Thyroid gland (tissue), 4 donors: ENCODE measurements at regions not wholly inside any gene's neighbourhood (a gene's known extent, or its start where the extent isn't known, plus 50 kb on each side); places are given as distances from the start of the nearest gene placed in this dataset.

Experiments
- DNase-seq, 2 donors: peaks; one replicate each; pipeline ENCODE4 v3.0.0-alpha.2; 2019
- H3K27ac ChIP-seq, 3 donors: fragments of 200-600 bp; sonication (generic); 1 replicate in 2 of 3; 2 replicates in 1 of 3; pipeline ENCODE4 v1.5.1; 2016 to 2019; ENCODE audit warnings: mild to moderate bottlenecking in 1 of 3, moderate library complexity in 1 of 3
- H3K27me3 ChIP-seq: fragments of 200-600 bp; sonication (generic); one replicate; pipeline ENCODE4 v1.5.1; 2019
- H3K36me3 ChIP-seq, 2 donors: fragments of 200-600 bp; sonication (generic); one replicate each; pipeline ENCODE4 v1.5.1; 2016 to 2019
- H3K4me1 ChIP-seq, 2 donors: fragments of 200-600 bp; sonication (generic); one replicate each; pipeline ENCODE4 v1.5.1; 2017 to 2019
- H3K4me3 ChIP-seq, 3 donors: fragments of 200-600 bp; sonication (generic); replicated peaks in 1 of 3; 1 replicate in 2 of 3; 2 replicates in 1 of 3; pipeline ENCODE4 v1.5.1; 2016; ENCODE audit warnings: mild to moderate bottlenecking in 1 of 3
- H3K9me3 ChIP-seq: fragments of 200-600 bp; sonication (generic); one replicate; pipeline ENCODE4 v1.5.1; 2017
- CTCF ChIP-seq, 6 experiments: fragments of 200-600 bp in 3 of 6; fragments of 450-650 bp in 3 of 6; sonication (generic) in 3 of 6; IDR thresholded peaks; one replicate each; pipeline ENCODE4 v1.5.1; 2016 to 2019; ENCODE audit warnings: antibody characterized with exemption in 6 of 6, mild to moderate bottlenecking in 2 of 6, inconsistent platforms in 1 of 6, moderate library complexity in 1 of 6
- POLR2A ChIP-seq, 2 donors: fragments of 450-650 bp; IDR thresholded peaks; one replicate each; pipeline ENCODE4 v1.6.1; 2017; ENCODE audit warnings: antibody characterized with exemption in 2 of 2, mild to moderate bottlenecking in 2 of 2, moderate library complexity in 1 of 2
- WGBS, 2 donors: methylation state at CpG; one replicate each; pipeline ENCODE4 v1.1.5; 2017; 5-methylcytosine and 5-hydroxymethylcytosine counted together
- intact Hi-C: fragments of 100-400 bp; cut with DNase I; formaldehyde crosslinking; loops from one replicate; pipeline ENCODE4 v1.15.1; 2023

GRCh38 chr1:38326856-38327255, 280.3 kb upstream of the POU3F1 start:
- TF ChIP-seq CTCF (IDR thresholded peaks at IDR 0.05) (no peak), POLR2A (IDR thresholded peaks at IDR 0.05) (no peak)
- no peak overlapping the region for H3K4me3 ChIP-seq
- H3K27me3 ChIP-seq: no peaks in the 10 kb centered on the region
- H3K27ac ChIP-seq: no peak overlapping the region
- no peak for DNase-seq
- no peaks in the 10 kb centered on the region for H3K9me3 ChIP-seq
- intact Hi-C loops: no loop called here
- WGBS, 2 donors: 85 to 93% methylated on average over 9 of the region's 9 CpGs
- no peaks in the 10 kb centered on the region for H3K36me3 ChIP-seq
- H3K4me1 ChIP-seq: peaks cover 0 to 8% of the 10 kb centered on the region in 2 donors

DNA sequence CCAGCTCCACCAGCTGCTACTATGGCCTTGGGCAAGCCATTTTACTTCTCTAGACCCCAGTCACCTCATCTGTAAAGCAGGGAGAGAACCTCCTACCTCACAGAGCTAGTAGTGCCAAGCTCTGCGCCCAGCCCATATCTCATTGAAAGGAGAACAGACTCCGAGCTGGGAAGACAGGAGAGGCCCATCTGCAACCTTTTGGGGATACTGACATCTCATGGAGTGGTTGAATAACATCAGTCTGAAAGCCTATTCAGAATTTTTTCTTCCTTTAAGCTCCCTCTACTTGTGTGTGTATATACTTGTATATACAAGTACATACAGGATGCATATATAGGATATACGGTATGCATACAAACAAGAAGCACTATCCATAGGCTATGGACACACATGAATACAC, 279.5 kb upstream of the POU3F1 start:
- Histone ChIP-seq H3K9me3 (no peaks in the 10 kb centered on the region), H3K36me3 (no peaks in the 10 kb centered on the region), H3K27ac (no peak overlapping the region), H3K4me3 (no peak overlapping the region), H3K27me3 (no peaks in the 10 kb centered on the region), H3K4me1 (peaks cover 0 to 8% of the 10 kb centered on the region in 2 donors)
- no peak for DNase-seq
- no peak for TF ChIP-seq POLR2A (IDR thresholded peaks at IDR 0.05)
- no peak for TF ChIP-seq CTCF (IDR thresholded peaks at IDR 0.05)
- intact Hi-C loops: no loop called here
- WGBS, 2 donors: 35 to 49% methylated on average over 3 of the region's 3 CpGs

DNA sequence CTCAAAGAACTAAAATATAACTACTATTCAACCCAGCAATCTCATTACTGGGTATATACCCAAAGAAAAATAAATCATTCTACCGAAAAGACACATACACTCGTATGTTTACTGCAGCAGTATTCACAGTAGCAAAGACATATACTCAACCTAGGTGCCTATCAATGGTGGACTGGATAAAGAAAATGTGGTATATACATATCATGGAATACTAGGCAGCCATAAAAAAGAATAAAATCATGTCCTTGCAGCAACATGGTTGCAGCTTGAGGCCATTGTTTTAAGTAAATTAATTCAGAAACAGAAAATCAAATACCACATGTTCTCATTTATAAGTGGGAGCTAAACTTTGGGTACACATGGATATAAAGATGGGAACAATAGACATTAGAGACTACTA, 266.2 kb upstream of the POU3F1 start:
- H3K4me1 ChIP-seq: no peaks in the 10 kb centered on the region
- H3K27ac ChIP-seq: no peak overlapping the region
- WGBS, 2 donors: 90 to 97% methylated on average over 2 of the region's 2 CpGs
- H3K9me3 ChIP-seq: no peaks in the 10 kb centered on the region
- TF ChIP-seq CTCF (IDR thresholded peaks at IDR 0.05): no peak
- intact Hi-C loops: no loop called here
- H3K27me3 ChIP-seq: no peaks in the 10 kb centered on the region
- no peak overlapping the region for H3K4me3 ChIP-seq
- DNase-seq: no peak
- H3K36me3 ChIP-seq: no peaks in the 10 kb centered on the region

DNA sequence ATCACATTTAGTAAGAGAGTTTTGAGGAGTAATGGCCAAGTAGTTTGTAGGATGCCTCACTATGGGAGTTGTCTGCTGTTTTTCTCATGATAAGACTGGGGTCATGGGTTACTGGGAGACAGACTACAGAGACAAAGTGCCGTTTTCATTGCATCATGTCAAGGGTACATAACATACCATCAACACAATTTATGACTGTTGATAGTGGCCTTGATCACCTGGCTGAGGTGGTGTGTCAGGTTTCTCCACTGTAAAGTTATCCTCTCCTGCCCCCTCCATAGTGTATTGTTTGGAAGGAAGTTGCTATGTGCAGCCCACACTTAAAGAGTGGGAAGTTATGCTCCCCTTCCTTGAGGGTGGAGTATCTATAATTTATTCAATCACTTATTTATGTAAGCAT, 263.5 kb upstream of the POU3F1 start:
- H3K27me3 ChIP-seq: no peaks in the 10 kb centered on the region
- no peaks in the 10 kb centered on the region for H3K4me1 ChIP-seq
- no peak overlapping the region for H3K27ac ChIP-seq
- H3K4me3 ChIP-seq: no peak overlapping the region
- TF ChIP-seq CTCF (IDR thresholded peaks at IDR 0.05): no peak
- no peak for TF ChIP-seq POLR2A (IDR thresholded peaks at IDR 0.05)
- H3K36me3 ChIP-seq: no peaks in the 10 kb centered on the region
- no peak for DNase-seq
- H3K9me3 ChIP-seq: no peaks in the 10 kb centered on the region
- 83 to 93% methylated on average over 1 of the region's 1 CpG for WGBS, 2 donors
- intact Hi-C loops: no loop called here

GRCh38 chr1:38308780-38309179, 262.2 kb upstream of the POU3F1 start:
- intact Hi-C loops: no loop called here
- H3K27ac ChIP-seq: no peak overlapping the region

More at GRCh38 chr1:38308780-38309179, 262.2 kb upstream of the POU3F1 start:
- no peaks in the 10 kb centered on the region for H3K4me1 ChIP-seq
- no peak overlapping the region for H3K4me3 ChIP-seq
- no peaks in the 10 kb centered on the region for H3K9me3 ChIP-seq
- TF ChIP-seq CTCF (IDR thresholded peaks at IDR 0.05) (no peak), POLR2A (IDR thresholded peaks at IDR 0.05) (no peak)
- DNase-seq: no peak
- WGBS, 2 donors: 66 to 87% methylated on average over 2 of the region's 2 CpGs
- no peaks in the 10 kb centered on the region for H3K27me3 ChIP-seq
- no peaks in the 10 kb centered on the region for H3K36me3 ChIP-seq
